Sigmoid colon (tissue), 6 donors: ENCODE measurements at regions not wholly inside any gene's neighbourhood (a gene's known extent, or its start where the extent isn't known, plus 50 kb on each side); places are given as distances from the start of the nearest gene placed in this dataset.

Experiments
- DNase-seq: peaks from one replicate; pipeline ENCODE4 v3.0.0-alpha.2; 2019
- H3K27ac ChIP-seq, 4 donors: fragments of 200-600 bp; sonication (generic); one replicate each; pipeline ENCODE4 v1.5.1; 2016 to 2019; ENCODE audit warnings: mild to moderate bottlenecking in 1 of 4
- H3K27me3 ChIP-seq, 3 donors: fragments of 200-600 bp; sonication (generic); one replicate each; pipeline ENCODE4 v1.5.1; 2019; ENCODE audit warnings: mild to moderate bottlenecking in 1 of 3
- H3K36me3 ChIP-seq, 4 donors: fragments of 200-600 bp; sonication (generic); one replicate each; pipeline ENCODE4 v1.5.1; 2016 to 2019
- H3K4me1 ChIP-seq, 4 donors: fragments of 200-600 bp; sonication (generic); one replicate each; pipeline ENCODE4 v1.5.1; 2017 to 2019
- H3K4me3 ChIP-seq, 4 donors: fragments of 200-600 bp; sonication (generic); one replicate each; pipeline ENCODE4 v1.5.1; 2017 to 2019; ENCODE audit warnings: mild to moderate bottlenecking in 2 of 4, moderate library complexity in 1 of 4
- H3K9me3 ChIP-seq, 4 donors: fragments of 200-600 bp in 3 of 4; sonication (generic) in 3 of 4; one replicate each; pipeline versions ENCODE4 v1.5.1 to v1.6.1; 2013 to 2019
- EP300 ChIP-seq, 4 donors: sonication (generic); formaldehyde crosslinking; IDR thresholded peaks; one replicate each; pipeline ENCODE4 v1.6.1; 2017; ENCODE audit warnings: antibody characterized with exemption in 4 of 4
- POLR2A ChIP-seq, 2 donors: fragments of 450-650 bp; IDR thresholded peaks; one replicate each; pipeline ENCODE4 v1.6.1; 2016; ENCODE audit warnings: antibody characterized with exemption in 2 of 2, mild to moderate bottlenecking in 2 of 2, moderate library complexity in 2 of 2
- POLR2AphosphoS5 ChIP-seq, 4 donors: sonication (generic); formaldehyde crosslinking; IDR thresholded peaks; one replicate each; pipeline ENCODE4 v1.6.1; 2017; ENCODE audit warnings: antibody characterized with exemption in 4 of 4
- WGBS, 2 donors: extraction: QIAGEN DNeasy Blood & Tissue Kit; methylation state at CpG; one replicate each; pipeline ENCODE4 v1.1.7; 2013; 5-methylcytosine and 5-hydroxymethylcytosine counted together
- intact Hi-C: fragments of 100-400 bp; cut with DNase I; formaldehyde crosslinking; loops from one replicate; pipeline ENCODE4 v1.15.1; 2023
- TF ChIP-seq, protein P1 (sequence below), 4 experiments: fragments of 450-650 bp in 3 of 4; fragments of 200-600 bp in 1 of 4; IDR thresholded peaks; one replicate each; pipeline ENCODE4 v1.5.1; 2016 to 2019; ENCODE audit warnings: antibody characterized with exemption in 4 of 4, mild to moderate bottlenecking in 3 of 4, moderate library complexity in 2 of 4
- donor health status: healthy with polysubstance abuse.
- donor health status: healthy.

DNA sequence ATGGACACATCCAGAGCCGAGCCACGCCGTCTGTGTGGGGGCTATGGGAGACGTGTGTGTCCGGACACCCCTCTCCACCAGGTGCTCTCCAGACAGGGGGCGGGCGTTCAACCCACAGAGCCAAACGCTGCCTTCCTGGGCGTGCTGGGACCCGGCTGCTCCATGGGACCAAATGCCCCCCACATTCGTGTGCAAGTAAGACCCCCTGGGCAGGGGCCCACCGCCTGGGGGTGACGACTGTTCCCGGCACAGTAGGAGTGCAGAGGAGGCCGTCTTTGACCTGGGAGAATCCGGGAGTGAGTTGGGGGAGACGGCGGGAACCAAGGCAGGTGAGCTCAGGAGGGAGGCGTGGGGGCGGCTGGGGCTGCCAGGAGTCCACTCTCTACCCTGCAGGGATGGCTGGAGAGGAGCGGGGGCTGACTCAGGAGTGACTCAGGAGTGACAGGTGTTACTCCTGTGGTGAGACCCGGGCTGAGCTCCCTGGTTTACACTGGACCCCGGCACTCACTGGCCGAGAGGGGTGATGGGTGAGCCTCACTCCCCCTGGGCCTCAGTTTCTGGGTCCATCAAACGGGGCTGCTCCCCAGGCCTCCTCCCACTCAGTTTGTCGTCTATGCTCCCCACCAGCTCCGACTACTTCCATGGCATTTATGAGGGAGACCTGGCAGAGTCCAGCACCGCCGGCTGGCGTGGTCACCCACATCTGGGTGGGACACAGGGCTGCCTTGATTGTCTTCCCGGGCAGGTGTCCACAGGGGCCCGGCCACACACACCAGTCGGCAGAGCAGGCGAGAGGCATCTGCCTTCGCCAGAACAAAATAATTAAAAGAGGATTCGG lies 95.0 kb downstream of the MICALL2 start:
- peaks cover 0 to 9% (median 7%) of the 10 kb centered on the region in 4 donors for H3K4me1 ChIP-seq
- 78 to 80% methylated on average over 36 of the region's 36 CpGs for WGBS, 2 donors
- no peak for DNase-seq
- H3K36me3 ChIP-seq, result no peaks in the 10 kb centered on the region
- H3K27me3 ChIP-seq, result peaks cover 19 to 53% (median 50%) of the 10 kb centered on the region in 3 donors
- H3K27ac ChIP-seq, result no peak overlapping the region
- intact Hi-C loops, result no loop called here
- H3K4me3 ChIP-seq, result no peak overlapping the region
- no peak for TF ChIP-seq EP300 (IDR thresholded peaks at IDR 0.05)
- TF ChIP-seq, protein P1, sequence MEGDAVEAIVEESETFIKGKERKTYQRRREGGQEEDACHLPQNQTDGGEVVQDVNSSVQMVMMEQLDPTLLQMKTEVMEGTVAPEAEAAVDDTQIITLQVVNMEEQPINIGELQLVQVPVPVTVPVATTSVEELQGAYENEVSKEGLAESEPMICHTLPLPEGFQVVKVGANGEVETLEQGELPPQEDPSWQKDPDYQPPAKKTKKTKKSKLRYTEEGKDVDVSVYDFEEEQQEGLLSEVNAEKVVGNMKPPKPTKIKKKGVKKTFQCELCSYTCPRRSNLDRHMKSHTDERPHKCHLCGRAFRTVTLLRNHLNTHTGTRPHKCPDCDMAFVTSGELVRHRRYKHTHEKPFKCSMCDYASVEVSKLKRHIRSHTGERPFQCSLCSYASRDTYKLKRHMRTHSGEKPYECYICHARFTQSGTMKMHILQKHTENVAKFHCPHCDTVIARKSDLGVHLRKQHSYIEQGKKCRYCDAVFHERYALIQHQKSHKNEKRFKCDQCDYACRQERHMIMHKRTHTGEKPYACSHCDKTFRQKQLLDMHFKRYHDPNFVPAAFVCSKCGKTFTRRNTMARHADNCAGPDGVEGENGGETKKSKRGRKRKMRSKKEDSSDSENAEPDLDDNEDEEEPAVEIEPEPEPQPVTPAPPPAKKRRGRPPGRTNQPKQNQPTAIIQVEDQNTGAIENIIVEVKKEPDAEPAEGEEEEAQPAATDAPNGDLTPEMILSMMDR (IDR thresholded peaks at IDR 0.05), result no peak
- TF ChIP-seq POLR2AphosphoS5 (IDR thresholded peaks at IDR 0.05), result no peak
- TF ChIP-seq POLR2A (IDR thresholded peaks at IDR 0.05), result no peak
- peaks cover 0 to 4% (median 0%) of the 10 kb centered on the region in 4 donors for H3K9me3 ChIP-seq

DNA sequence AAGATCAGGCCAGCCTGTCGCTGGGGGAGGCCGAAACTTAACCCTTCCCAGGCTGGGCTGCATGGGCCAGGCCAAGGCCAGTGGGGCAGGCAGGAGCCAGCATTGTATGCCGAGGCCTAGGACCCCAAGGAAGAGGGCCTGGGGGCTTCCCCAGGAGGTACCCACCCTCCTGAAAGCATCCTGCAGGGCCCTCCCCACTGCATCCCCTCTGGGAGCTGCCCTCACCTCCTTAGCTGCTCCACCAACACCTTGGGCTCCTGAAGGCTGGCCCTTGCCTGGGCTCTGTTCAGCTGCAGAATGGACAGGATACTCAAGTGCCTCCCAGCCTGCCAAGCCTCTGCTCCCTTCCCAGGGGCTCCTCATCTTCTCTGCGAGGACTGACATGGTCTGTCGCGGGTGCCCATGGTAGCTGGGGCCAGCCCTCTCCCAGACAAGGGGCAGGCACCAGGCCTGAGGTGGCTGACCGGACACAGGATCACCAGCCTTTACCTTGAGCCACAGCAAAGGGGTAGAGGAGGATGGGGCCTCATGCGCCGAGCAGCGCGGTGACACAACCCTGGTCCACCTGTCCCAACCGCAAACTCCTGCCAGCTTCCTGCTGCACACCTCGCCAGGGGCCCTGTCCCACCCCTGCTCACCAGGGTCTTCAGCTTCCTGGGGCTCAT lies 94.2 kb downstream of the MICALL2 start:
- no peak overlapping the region for H3K4me3 ChIP-seq
- no peaks in the 10 kb centered on the region for H3K36me3 ChIP-seq
- peaks cover 0 to 3% (median 0%) of the 10 kb centered on the region in 4 donors for H3K9me3 ChIP-seq
- H3K27ac ChIP-seq, result no peak overlapping the region
- intact Hi-C loops, result no loop called here
- H3K27me3 ChIP-seq, result peaks cover 26 to 61% (median 57%) of the 10 kb centered on the region in 3 donors
- WGBS, 2 donors, result 88 to 89% methylated on average over 13 of the region's 13 CpGs
- no peak for DNase-seq
- H3K4me1 ChIP-seq, result peaks cover 0 to 10% (median 9%) of the 10 kb centered on the region in 4 donors
- TF ChIP-seq, protein P1 (IDR thresholded peaks at IDR 0.05), result no peak
- TF ChIP-seq EP300 (IDR thresholded peaks at IDR 0.05), result no peak
- TF ChIP-seq POLR2AphosphoS5 (IDR thresholded peaks at IDR 0.05), result no peak
- TF ChIP-seq POLR2A (IDR thresholded peaks at IDR 0.05), result no peak

DNA sequence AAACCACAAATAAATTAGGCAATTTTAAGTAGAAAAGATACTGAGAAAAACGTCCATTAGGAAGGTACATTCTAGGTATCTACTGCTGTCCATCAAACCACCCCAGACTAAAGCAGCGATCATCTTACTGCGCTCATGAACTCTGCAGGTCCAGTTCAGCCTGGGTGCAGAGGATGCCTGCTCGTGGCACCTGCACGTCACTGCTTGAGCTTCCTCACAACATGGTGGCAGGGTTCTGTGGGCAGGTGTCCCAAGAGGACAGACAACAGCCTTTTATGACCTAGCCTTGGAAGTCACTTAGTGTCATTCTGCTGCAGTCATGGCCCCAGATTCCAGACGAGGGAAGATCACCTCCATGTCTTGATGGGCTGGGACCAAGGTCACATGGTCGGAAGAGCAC lies 93.4 kb downstream of the MICALL2 start:
- TF ChIP-seq, protein P1 (IDR thresholded peaks at IDR 0.05), result no peak
- TF ChIP-seq POLR2A (IDR thresholded peaks at IDR 0.05) (no peak), POLR2AphosphoS5 (IDR thresholded peaks at IDR 0.05) (no peak), EP300 (IDR thresholded peaks at IDR 0.05) (no peak)
- H3K4me3 ChIP-seq, result no peak overlapping the region
- WGBS, 2 donors, result 83 to 87% methylated on average over 7 of the region's 7 CpGs
- DNase-seq, result no peak
- peaks cover 0 to 3% (median 0%) of the 10 kb centered on the region in 4 donors for H3K9me3 ChIP-seq
- no peak overlapping the region for H3K27ac ChIP-seq
- H3K36me3 ChIP-seq, result no peaks in the 10 kb centered on the region
- peaks cover 33 to 69% (median 65%) of the 10 kb centered on the region in 3 donors for H3K27me3 ChIP-seq
- H3K4me1 ChIP-seq, result peaks cover 0 to 10% (median 9%) of the 10 kb centered on the region in 4 donors
- intact Hi-C loops, result no loop called here

DNA sequence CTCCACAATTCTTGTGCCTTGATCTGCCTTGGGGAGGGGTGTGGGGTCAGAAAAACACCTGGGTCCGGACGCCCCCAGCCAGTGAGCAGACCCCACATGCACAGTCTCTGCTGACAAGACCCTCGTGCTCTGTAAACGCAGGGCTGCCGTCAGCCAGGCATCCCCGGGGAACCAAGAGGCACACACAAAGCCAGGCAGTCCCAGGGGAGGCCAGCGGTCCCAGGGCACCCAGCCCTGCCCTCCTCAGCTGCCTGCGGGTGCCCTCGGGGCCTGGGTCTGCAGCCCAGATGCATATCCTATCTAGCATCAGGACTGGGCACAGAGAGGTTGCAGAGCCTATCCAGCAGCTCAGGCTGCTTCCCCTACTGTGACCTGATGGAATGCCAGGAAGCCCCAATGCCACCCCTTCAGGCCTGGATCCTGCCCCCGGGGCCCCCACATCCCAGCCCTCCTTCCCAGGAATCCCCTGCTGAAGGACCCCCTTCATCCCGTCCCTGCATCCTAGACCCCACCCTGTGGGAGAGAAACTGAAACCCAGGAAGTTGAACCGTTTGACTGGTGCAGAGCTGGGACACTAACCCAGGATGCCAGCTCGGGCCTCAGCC lies 92.4 kb downstream of the MICALL2 start:
- Histone ChIP-seq H3K36me3 (no peaks in the 10 kb centered on the region), H3K27ac (no peak overlapping the region), H3K4me3 (no peak overlapping the region), H3K9me3 (peaks cover 0 to 3% (median 0%) of the 10 kb centered on the region in 4 donors), H3K4me1 (peaks cover 0 to 10% (median 9%) of the 10 kb centered on the region in 4 donors), H3K27me3 (peaks cover 38 to 79% (median 71%) of the 10 kb centered on the region in 3 donors)
- 48 to 52% methylated on average over 13 of the region's 13 CpGs for WGBS, 2 donors
- no peak for DNase-seq
- TF ChIP-seq EP300 (IDR thresholded peaks at IDR 0.05) (no peak), POLR2A (IDR thresholded peaks at IDR 0.05) (no peak), POLR2AphosphoS5 (IDR thresholded peaks at IDR 0.05) (no peak)
- TF ChIP-seq, protein P1 (IDR thresholded peaks at IDR 0.05), result no peak
- intact Hi-C loops, result no loop called here
